SK-N-SH treated with all-trans-retinoic acid at 6 μM for 48 hours (cell line): ENCODE measurements at regions not wholly inside any gene's neighbourhood (a gene's known extent, or its start where the extent isn't known, plus 50 kb on each side); places are given as distances from the start of the nearest gene placed in this dataset.

Source experiments
- ATAC-seq: fragments of 200-7000 bp; cut with Tn5 transposase; 3 replicates; pipeline ENCODE4 v1.9.1; 2020; ENCODE audit warnings: mild to moderate bottlenecking, moderate library complexity
- ARNTL ChIP-seq: fragments of 450-650 bp; formaldehyde crosslinking; IDR thresholded peaks from 2 replicates; pipeline ENCODE4 v1.5.0; 2020; ENCODE audit warnings: low read depth, mild to moderate bottlenecking, moderate library complexity, borderline replicate concordance
- BACH2 ChIP-seq: fragments of 250-450 bp; sonication (Bioruptor Pico); IDR thresholded peaks from 2 replicates; pipeline ENCODE4 v1.9.0; 2021; ENCODE audit warnings: mild to moderate bottlenecking, borderline replicate concordance
- CREB5 ChIP-seq: fragments of 250-450 bp; sonication (Bioruptor Pico); IDR thresholded peaks from 2 replicates; pipeline ENCODE4 v1.5.1; 2020; ENCODE audit warnings: low read depth, mild to moderate bottlenecking, moderate library complexity
- ESRRG ChIP-seq: fragments of 250-450 bp; sonication (Bioruptor Pico); IDR thresholded peaks from 2 replicates; pipeline ENCODE4 v1.6.1; 2021; ENCODE audit warnings: mild to moderate bottlenecking
- ISL1 ChIP-seq: fragments of 250-450 bp; sonication (Bioruptor Pico); IDR thresholded peaks from 2 replicates; pipeline ENCODE4 v2.1.2; 2022; ENCODE audit warnings: mild to moderate bottlenecking, moderate library complexity
- PATZ1 ChIP-seq: fragments of 250-450 bp; sonication (Bioruptor Pico); IDR thresholded peaks from 2 replicates; pipeline ENCODE4 v1.8.0; 2020; ENCODE audit warnings: mild to moderate bottlenecking, moderate library complexity, borderline replicate concordance
- POU6F1 ChIP-seq: fragments of 250-450 bp; sonication (Bioruptor Pico); IDR thresholded peaks from 2 replicates; pipeline ENCODE4 v1.8.0; 2021; ENCODE audit warnings: low read depth, mild to moderate bottlenecking, moderate library complexity, borderline replicate concordance
- PPARA ChIP-seq: fragments of 250-450 bp; sonication (Bioruptor Pico); IDR thresholded peaks from 2 replicates; pipeline ENCODE4 v1.5.0; 2020; ENCODE audit warnings: mild to moderate bottlenecking, borderline replicate concordance
- RARB ChIP-seq: fragments of 250-450 bp; sonication (Bioruptor Pico); IDR thresholded peaks from 2 replicates; pipeline ENCODE4 v1.8.0; 2021; ENCODE audit warnings: mild to moderate bottlenecking, moderate library complexity
- SNAI2 ChIP-seq: fragments of 250-450 bp; sonication (Bioruptor Pico); IDR thresholded peaks from 2 replicates; pipeline ENCODE4 v1.5.0; 2020; ENCODE audit warnings: mild to moderate bottlenecking, moderate library complexity
- TCF4 ChIP-seq: fragments of 250-450 bp; sonication (Bioruptor Pico); IDR thresholded peaks from 2 replicates; pipeline ENCODE4 v1.8.0; 2021; ENCODE audit warnings: mild to moderate bottlenecking, moderate library complexity, borderline replicate concordance
- TOX ChIP-seq: fragments of 250-450 bp; sonication (Bioruptor Pico); IDR thresholded peaks from 2 replicates; pipeline ENCODE4 v1.8.0; 2021; ENCODE audit warnings: mild to moderate bottlenecking, moderate library complexity, borderline replicate concordance
- TSHZ2 ChIP-seq: fragments of 250-450 bp; sonication (Bioruptor Pico); IDR thresholded peaks from 2 replicates; pipeline ENCODE4 v1.5.0; 2020; ENCODE audit warnings: mild to moderate bottlenecking, moderate library complexity
- ZFP3 ChIP-seq: fragments of 250-450 bp; sonication (Bioruptor Pico); IDR thresholded peaks from 2 replicates; pipeline ENCODE4 v1.5.0; 2020; ENCODE audit warnings: mild to moderate bottlenecking, moderate library complexity
- ZFP30 ChIP-seq: fragments of 450-650 bp; formaldehyde crosslinking; IDR thresholded peaks from 2 replicates; pipeline ENCODE4 v1.5.0; 2022; ENCODE audit warnings: mild to moderate bottlenecking, moderate library complexity
- ZNF565 ChIP-seq: fragments of 450-650 bp; formaldehyde crosslinking; conservative IDR thresholded peaks from 2 replicates; pipeline ENCODE4 v1.5.0; 2020; ENCODE audit warnings: low read depth, mild to moderate bottlenecking, moderate library complexity
- ZNF70 ChIP-seq: fragments of 450-650 bp; formaldehyde crosslinking; IDR thresholded peaks from 2 replicates; pipeline ENCODE4 v1.5.0; 2020; ENCODE audit warnings: mild to moderate bottlenecking, moderate library complexity
- ZNF8 ChIP-seq: fragments of 450-650 bp; formaldehyde crosslinking; IDR thresholded peaks from 2 replicates; pipeline ENCODE4 v1.5.0; 2020; ENCODE audit warnings: mild to moderate bottlenecking, moderate library complexity

- no peak for TF ChIP-seq ESRRG
- no peak for TF ChIP-seq ZFP30 (CRISPR knock-in tag)
Measured at GRCh38 chr4:128572778-128573241, 236.7 kb upstream of the JADE1 start.

GRCh38 chr4:128571747-128572146, 237.8 kb upstream of the JADE1 start:
- TF ChIP-seq ZNF8, result no peak
- no peak for TF ChIP-seq POU6F1 (CRISPR knock-in tag)
- no peak for TF ChIP-seq CREB5 (CRISPR knock-in tag)
- peak; percentile 51 for TF ChIP-seq ISL1 (CRISPR knock-in tag)
- TF ChIP-seq RARB (CRISPR knock-in tag), result no peak
- no peak for TF ChIP-seq ESRRG
- TF ChIP-seq, all 23 proteins: peak for 1
- peak; percentile 44 for ATAC-seq

More at GRCh38 chr4:128572778-128573241, 236.7 kb upstream of the JADE1 start:
- no peak for ATAC-seq

GRCh38 chr4:128570387-128570975, 239.0 kb upstream of the JADE1 start:
- TF ChIP-seq ESRRG, result no peak
- TF ChIP-seq ZFP3 (CRISPR knock-in tag), result no peak
- no peak for TF ChIP-seq CREB5 (CRISPR knock-in tag)
- TF ChIP-seq ZFP30 (CRISPR knock-in tag), result no peak
- no peak for TF ChIP-seq PATZ1 (CRISPR knock-in tag)
- no peak for TF ChIP-seq SNAI2
- TF ChIP-seq ARNTL (CRISPR knock-in tag), result no peak
- no peak for TF ChIP-seq RARB (CRISPR knock-in tag)
- TF ChIP-seq ZNF565, result no peak
- no peak for TF ChIP-seq TSHZ2 (CRISPR knock-in tag)
- no peak for TF ChIP-seq TCF4 (CRISPR knock-in tag)
- no peak for TF ChIP-seq ISL1 (CRISPR knock-in tag)
- no peak for TF ChIP-seq ZNF8
- TF ChIP-seq BACH2, result no peak
- no peak for TF ChIP-seq POU6F1 (CRISPR knock-in tag)
- TF ChIP-seq PPARA (CRISPR knock-in tag), result no peak
- no peak for TF ChIP-seq ZNF70
- no peak for TF ChIP-seq TOX (CRISPR knock-in tag)
- ATAC-seq, result no peak
